Lower lobe of right lung (tissue), 2 donors: ENCODE measurements at regions not wholly inside any gene's neighbourhood (a gene's known extent, or its start where the extent isn't known, plus 50 kb on each side); places are given as distances from the start of the nearest gene placed in this dataset.

ENCODE experiments used
- ATAC-seq, 2 donors: fragments of 200-7000 bp; cut with Tn5 transposase; one replicate each; pipeline ENCODE4 v1.9.1; 2020 to 2022; ENCODE audit warnings: mild to moderate bottlenecking in 2 of 2, moderate library complexity in 2 of 2
- DNase-seq: peaks from one replicate; pipeline ENCODE4 v3.0.0-alpha.2; 2020
- H3K27ac ChIP-seq: fragments of 200-600 bp; one replicate; pipeline ENCODE4 v1.8.0; 2022
- H3K27me3 ChIP-seq: fragments of 200-600 bp; one replicate; pipeline ENCODE4 v1.8.0; 2022; ENCODE audit warnings: low read depth
- H3K36me3 ChIP-seq: fragments of 200-600 bp; one replicate; pipeline ENCODE4 v1.8.0; 2022; ENCODE audit warnings: mild to moderate bottlenecking
- H3K4me1 ChIP-seq: fragments of 200-600 bp; one replicate; pipeline ENCODE4 v1.8.0; 2022
- H3K4me3 ChIP-seq: fragments of 200-600 bp; one replicate; pipeline ENCODE4 v1.8.0; 2022; ENCODE audit warnings: mild to moderate bottlenecking
- H3K9me3 ChIP-seq: fragments of 200-600 bp; one replicate; pipeline ENCODE4 v1.8.0; 2022
- CTCF ChIP-seq: fragments of 200-600 bp; IDR thresholded peaks from one replicate; pipeline ENCODE4 v1.8.0; 2022; ENCODE audit warnings: antibody characterized with exemption, mild to moderate bottlenecking
- intact Hi-C: fragments of 100-400 bp; cut with DNase I; formaldehyde crosslinking; loops from one replicate; pipeline ENCODE4 v1.11.0; 2022
- donor health status: DM: no; HTN: yes; CAD: no; lungs with severe emphysema.

- no peaks in the 10 kb centered on the region for H3K9me3 ChIP-seq
- H3K27me3 ChIP-seq = no peaks in the 10 kb centered on the region
- H3K27ac ChIP-seq = no peak overlapping the region
- no peak overlapping the region for H3K4me3 ChIP-seq
- ATAC-seq (no peak), DNase-seq (no peak)
- intact Hi-C loops = no loop called here
- H3K36me3 ChIP-seq = no peaks in the 10 kb centered on the region
- TF ChIP-seq CTCF = no peak
- no peaks in the 10 kb centered on the region for H3K4me1 ChIP-seq
These were observed 270.4 kb downstream of the PTPRU start for GRCh38 chr1:29506678-29507225.

- ATAC-seq (peak in 1 of 2 donors; percentile 22), DNase-seq (no peak)
- no peaks in the 10 kb centered on the region for H3K36me3 ChIP-seq
- H3K9me3 ChIP-seq = no peaks in the 10 kb centered on the region
- intact Hi-C loops = no loop called here
- no peak overlapping the region for H3K4me3 ChIP-seq
- TF ChIP-seq CTCF = no peak
- no peak overlapping the region for H3K27ac ChIP-seq
- H3K4me1 ChIP-seq = no peaks in the 10 kb centered on the region
- no peaks in the 10 kb centered on the region for H3K27me3 ChIP-seq
These were observed 269.4 kb downstream of the PTPRU start for GRCh38 chr1:29505532-29506220.

- no peaks in the 10 kb centered on the region for H3K36me3 ChIP-seq
These were observed 268.5 kb downstream of the PTPRU start for GRCh38 chr1:29504709-29505410.

GRCh38 chr1:29504196-29504595 is 267.9 kb downstream of the PTPRU start:
- Histone ChIP-seq H3K9me3 (no peaks in the 10 kb centered on the region), H3K4me3 (no peak overlapping the region), H3K27me3 (no peaks in the 10 kb centered on the region), H3K27ac (no peak overlapping the region), H3K36me3 (no peaks in the 10 kb centered on the region), H3K4me1 (no peaks in the 10 kb centered on the region)
- DNase-seq = no peak
- intact Hi-C loops = no loop called here
- no peak for ATAC-seq
- no peak for TF ChIP-seq CTCF

More at GRCh38 chr1:29504709-29505410, 268.5 kb downstream of the PTPRU start:
- no peak overlapping the region for H3K4me3 ChIP-seq
- no peaks in the 10 kb centered on the region for H3K27me3 ChIP-seq
- H3K27ac ChIP-seq = no peak overlapping the region
- intact Hi-C loops = no loop called here
- DNase-seq (no peak), ATAC-seq (no peak)
- H3K4me1 ChIP-seq = no peaks in the 10 kb centered on the region
- no peaks in the 10 kb centered on the region for H3K9me3 ChIP-seq
- no peak for TF ChIP-seq CTCF

GRCh38 chr1:29502911-29503840 is 266.9 kb downstream of the PTPRU start:
- Histone ChIP-seq H3K27ac (no peak overlapping the region), H3K4me1 (no peaks in the 10 kb centered on the region), H3K27me3 (peaks cover 5% of the 10 kb centered on the region), H3K9me3 (no peaks in the 10 kb centered on the region), H3K4me3 (no peak overlapping the region), H3K36me3 (no peaks in the 10 kb centered on the region)
- ATAC-seq = no peak
- TF ChIP-seq CTCF = no peak
- DNase-seq = no peak
- intact Hi-C loops = no loop called here
